GM21737 (cell line): ENCODE measurements at regions not wholly inside any gene's neighbourhood (a gene's known extent, or its start where the extent isn't known, plus 50 kb on each side); places are given as distances from the start of the nearest gene placed in this dataset.
A peak's percentile ranks its signal among the peaks of the same experiment; 100 is the strongest.
"Not testable (repeated sequence)": the region's sequence is repeated elsewhere in the genome, so short reads cannot be mapped to it uniquely, and the experiment has no call there.

ENCODE experiments used
- ATAC-seq: cut with Tn5 transposase; IDR thresholded peaks from one replicate; pipeline ENCODE4 v1.9.1; 2021; ENCODE audit warnings: mild to moderate bottlenecking, moderate library complexity; ENCODE audit not compliant: unreplicated experiment

- ATAC-seq, result no peak
Measured at GRCh38 chr13:23003446-23003845, 177.3 kb upstream of the SGCG start.

- ATAC-seq, result no peak
Measured at GRCh38 chr13:23007426-23007825, 173.4 kb upstream of the SGCG start.

- no peak for ATAC-seq
Measured at GRCh38 chr13:23018143-23018542, 162.6 kb upstream of the SGCG start.

DNA sequence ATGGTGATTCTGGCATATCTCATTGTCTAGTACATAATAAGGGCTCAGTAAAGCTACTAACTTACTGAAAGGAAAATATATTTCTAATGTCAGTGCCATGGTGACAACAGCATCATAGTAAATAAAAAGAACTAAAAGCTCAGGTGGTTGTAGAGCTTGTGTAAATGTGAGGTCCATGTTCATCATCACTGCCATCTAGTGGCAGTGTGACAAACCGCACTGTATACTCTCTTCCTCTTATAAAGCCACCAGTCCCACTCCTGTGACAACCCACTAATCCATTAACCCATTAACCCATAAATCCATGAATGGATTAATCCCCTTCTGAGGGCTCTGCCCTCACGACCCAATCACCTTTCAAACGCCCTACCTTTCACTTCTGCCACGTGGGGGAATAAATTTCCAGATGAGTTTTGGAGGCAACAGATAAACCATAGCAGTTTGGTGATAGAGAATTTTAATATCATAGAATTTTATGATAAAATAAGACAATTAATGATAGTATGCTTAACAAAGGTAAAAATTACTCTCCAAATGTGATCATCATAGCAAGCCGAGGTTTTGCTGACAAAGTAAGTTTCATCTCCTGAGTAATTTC is 160.4 kb upstream of the SGCG start:
- ATAC-seq, result peak; percentile 80

DNA sequence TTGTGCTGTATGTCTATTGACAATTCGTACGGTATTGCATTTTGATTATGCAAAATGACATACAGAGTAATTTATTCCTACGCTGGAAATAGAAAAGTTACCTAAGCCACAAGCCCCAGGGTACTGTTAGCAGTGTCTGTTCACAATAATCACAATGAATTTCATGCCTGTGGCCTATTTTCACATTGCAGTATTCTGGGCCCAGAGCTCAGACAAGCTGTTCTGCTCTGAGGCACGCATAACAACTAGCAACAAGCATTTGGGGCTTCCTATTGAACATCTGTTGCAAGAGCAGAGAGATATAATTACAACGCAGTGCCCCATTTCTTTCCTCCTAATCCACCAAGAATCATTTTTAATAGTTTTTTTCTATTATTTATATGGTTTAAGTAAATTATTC is 158.9 kb upstream of the SGCG start:
- ATAC-seq, result no peak

DNA sequence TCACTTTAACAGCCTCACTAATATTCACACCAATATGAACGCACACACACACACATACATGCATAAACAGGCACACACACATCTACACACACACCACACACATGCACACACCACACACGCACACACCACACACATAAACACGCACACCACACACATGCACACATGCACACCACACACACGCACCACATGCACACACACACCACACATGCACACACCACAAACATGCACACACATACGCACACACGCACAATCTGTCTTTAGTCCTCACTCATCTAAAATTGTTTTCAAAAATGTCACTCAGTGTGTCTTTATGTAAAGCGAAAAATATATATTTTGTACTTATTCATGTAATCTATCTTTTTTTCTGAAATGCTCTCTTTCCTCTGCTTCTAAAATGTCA is 158.1 kb upstream of the SGCG start:
- ATAC-seq, result no peak

- ATAC-seq, result no peak
Measured at GRCh38 chr13:23025864-23026608, 154.7 kb upstream of the SGCG start.

- ATAC-seq, result no peak
Measured at GRCh38 chr13:23039266-23039935, 141.4 kb upstream of the SGCG start.

DNA sequence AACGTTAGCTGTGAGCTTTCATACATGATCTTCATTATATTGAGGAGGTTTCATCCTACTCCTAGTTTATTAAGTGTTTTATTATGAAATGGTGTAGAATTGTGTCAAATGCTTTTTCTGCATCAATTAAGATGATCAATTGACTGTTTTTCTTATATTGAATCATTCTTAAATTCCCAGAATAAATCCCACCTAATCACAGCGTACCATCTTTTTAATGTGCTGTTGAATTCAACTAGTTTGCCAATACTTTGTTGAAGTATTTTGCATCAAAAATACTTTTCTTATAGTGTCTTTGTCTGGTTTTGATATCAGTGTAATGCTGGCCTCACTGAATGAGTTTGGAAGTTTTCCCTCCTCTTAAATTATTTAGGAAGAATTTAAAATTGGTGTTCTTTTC is 138.6 kb upstream of the SGCG start:
- ATAC-seq, result no peak

DNA sequence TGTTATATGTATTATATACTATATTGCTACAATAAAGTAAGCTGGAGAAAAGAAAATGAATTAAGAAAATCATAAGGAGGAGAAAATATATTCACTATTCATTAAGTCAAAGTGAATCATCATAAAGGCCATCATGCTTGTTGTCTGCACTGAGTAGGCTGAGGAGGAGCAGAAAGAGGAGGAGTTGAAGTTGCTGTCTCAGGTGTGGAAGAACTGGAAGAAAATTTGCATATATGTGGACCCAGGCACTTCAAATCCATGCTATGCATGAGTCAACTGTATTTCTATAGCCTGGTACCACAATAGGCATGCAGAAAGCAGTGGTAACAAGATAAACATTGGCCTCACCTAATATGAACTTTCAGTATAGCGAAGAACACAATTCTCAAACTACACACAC is 135.9 kb upstream of the SGCG start:
- no peak for ATAC-seq

GRCh38 chr13:23050126-23050525 is 130.7 kb upstream of the SGCG start:
- ATAC-seq, result no peak

DNA sequence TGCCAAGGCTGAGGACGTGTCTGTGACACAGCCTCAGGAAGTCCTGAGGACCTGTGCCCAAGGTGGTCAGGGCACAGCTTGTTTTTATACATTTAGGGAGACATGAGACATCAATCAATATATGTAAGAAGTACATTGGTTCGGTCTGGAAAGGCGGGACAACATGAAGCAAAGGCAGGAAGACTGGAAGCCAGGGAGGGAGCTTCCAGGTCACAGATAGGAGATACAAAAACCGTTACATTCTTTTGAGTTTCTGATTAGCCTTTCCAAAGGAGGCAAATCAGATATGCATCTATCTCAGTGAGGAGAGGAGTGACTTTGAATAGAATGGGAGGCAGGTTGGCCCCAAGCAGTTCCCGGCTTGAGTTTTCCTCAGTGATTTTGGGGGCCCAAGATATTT is 127.1 kb upstream of the SGCG start:
- not testable (repeated sequence) for ATAC-seq

DNA sequence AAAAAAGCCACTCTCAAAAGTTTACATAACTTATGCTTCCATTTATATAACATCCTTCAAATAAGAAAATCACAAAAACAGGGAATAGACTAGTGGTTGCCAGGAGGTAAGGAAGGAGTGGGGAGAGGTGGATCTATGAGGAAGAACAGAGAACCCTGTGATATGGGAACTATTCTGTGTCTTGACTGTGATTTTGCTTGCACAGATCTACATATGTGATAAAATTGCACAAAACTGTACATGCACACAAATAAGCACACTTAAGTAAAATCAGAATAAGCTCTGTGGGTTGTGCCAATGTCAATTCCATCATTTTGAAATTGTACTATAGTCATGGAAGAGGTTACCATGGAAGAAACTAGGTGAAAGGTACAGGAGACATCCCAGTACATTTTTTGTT is 121.6 kb upstream of the SGCG start:
- ATAC-seq, result no peak

DNA sequence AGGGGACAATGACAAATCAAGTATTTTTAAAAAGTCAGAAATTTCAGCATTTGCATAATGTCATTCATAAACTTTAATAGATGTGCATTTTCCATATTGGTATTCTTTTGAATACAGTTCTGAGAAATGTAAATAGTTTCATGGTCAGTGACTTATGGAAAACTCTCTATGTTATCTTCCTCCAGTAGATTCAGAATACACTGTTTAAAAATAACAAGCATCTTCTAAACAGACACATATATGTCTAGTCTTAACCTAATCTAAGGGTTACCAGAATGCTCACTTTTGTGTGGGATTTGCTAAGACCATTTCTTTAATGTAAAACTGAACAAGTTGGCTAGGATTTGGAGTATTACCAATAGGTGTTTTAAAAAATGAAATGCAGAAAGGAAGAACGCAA is 119.8 kb upstream of the SGCG start:
- ATAC-seq, result no peak

DNA sequence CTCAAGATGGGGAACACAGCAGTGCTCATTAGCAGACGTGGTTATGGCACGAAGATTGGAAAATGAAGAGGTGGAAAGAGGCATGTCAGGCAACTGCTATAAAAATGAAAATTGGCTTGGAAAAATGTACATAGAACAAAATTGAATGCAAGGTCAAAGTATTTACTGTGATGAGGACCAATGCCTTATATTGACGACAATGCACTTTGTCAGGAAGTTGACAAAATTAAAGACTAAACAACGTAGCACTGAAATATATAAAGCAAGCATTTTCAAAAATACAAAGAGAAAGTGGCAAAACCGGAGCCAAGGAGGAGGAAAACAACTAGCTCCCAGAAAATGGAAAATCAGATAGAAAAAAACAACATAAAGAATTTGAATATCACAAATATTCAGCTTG is 113.7 kb upstream of the SGCG start:
- no peak for ATAC-seq

- ATAC-seq, result no peak
Measured at GRCh38 chr13:23069566-23069965, 111.2 kb upstream of the SGCG start.

DNA sequence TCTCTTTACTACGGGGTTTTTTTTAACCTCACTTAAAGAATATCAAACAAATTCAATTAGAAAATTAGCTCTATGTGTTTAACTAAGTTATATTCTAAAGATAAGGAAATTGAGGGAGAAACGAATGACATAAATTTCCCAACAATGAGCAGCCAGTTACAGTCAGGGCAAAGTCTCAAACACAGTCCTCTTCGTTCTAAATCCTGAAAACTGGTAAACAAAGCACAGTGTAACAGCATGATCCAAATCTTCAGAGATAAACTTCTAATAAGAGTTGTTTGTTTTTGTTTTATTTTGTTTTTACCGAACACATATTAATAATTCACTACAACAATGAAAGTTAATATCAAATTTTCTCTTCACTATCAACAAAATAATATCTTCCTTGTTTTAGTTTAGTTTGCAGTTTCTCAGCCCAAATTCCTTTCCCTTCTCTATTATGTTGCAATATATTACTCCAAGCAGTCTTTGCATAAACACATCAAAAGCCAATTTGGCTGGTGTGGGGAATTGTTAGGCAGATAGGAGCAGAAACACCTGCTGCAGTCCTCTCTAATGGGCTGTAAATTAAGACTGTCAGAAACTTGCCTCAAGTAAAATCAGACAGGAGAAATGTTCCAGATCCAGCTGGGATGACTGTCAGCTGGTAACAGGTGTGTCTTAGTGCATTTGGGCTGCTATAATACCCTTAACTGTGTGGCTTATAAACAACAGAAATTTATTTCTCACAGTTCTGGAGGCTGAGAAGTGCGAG is 106.5 kb upstream of the SGCG start:
- ATAC-seq, result no peak

DNA sequence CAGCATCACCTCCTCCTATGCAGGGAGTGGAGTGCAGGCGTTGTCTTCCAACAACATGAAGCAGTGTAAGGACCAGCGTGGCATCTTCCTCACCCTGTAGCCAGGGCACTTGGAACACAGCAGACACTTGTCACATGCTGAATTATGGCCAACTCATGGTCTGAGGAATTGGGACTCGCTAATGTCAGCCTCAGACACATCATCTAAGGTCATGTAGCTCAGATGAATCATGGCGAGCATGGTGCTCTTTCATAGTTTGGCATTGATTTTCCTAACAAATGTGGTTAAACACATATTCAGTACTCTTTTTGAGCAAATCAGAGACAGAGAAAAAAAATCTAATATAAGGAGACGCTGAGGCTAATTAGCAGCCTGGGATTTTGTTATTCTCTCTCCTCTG is 99.6 kb upstream of the SGCG start:
- ATAC-seq, result no peak

DNA sequence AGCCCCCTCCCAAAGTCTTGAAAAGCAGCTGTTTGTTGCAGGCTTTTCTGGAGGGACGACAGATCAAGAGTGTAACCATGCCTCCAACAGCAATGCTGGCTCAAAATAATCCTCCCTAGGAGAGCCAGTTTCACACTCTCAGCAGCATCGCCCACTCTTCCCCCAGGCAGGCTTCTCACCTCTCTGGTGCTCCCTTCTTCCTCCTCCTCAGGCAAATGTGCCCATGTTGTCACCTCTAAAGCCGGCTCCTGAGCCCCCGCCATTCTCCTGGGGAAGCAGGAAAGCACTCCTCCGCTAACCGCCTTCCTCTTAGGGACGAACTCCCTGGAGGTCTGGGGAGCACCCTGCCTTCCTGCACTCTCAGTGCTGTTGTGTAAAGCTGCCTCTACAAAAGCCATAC is 98.9 kb upstream of the SGCG start:
- ATAC-seq, result no peak

DNA sequence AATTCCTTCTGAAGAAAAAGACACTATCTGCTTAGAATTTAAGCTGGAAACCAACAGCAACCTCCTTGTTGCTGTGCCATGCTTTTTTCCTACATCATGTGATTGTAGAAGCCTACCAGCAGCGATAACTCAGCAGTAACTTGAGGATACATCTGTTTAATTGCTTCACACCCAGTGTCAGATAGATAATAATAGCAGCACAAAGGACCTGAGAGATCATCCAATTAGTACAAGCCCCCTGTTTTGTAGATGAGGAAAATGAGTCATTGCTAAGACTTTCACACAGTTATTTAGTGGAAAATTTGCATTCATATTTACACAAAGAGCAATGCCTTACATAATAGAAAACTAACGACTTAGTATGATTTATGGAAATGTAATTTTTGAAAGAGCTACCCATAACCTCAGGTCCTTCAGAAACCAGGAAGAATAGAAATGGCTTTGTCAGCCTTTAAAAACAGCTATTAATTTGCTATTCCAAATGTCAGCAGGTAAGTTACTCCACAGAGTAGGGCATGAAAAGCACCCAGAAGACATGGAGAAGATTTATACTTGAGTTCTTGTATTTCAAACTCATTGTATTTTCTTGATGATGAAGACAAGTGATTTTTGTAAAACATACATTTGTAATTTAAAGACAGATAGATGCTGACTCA is 93.7 kb upstream of the SGCG start:
- ATAC-seq, result no peak

GRCh38 chr13:23087880-23088279 is 92.9 kb upstream of the SGCG start:
- ATAC-seq, result no peak
